Hypothalamus (tissue), 51 donors: ENCODE measurements at regions not wholly inside any gene's neighbourhood (a gene's known extent, or its start where the extent isn't known, plus 50 kb on each side); places are given as distances from the start of the nearest gene placed in this dataset.
"Not testable (repeated sequence)": the region's sequence is repeated elsewhere in the genome, so short reads cannot be mapped to it uniquely, and the experiment has no call there.

ENCODE experiments used
- DNase-seq, 51 donors: peaks; one replicate each; lab custom pipeline; 2025; lab: John Stamatoyannopoulos, UW

GRCh38 chr2:174697255-174697654 is 67.0 kb downstream of the CHRNA1 start:
- DNase-seq, result peak in 36 of 51 donors; percentile 5 to 73 (median 36)

GRCh38 chr2:174694920-174695319 is 69.4 kb downstream of the CHRNA1 start:
- DNase-seq, result no peak

- DNase-seq, result no peak
These were observed 69.9 kb downstream of the CHRNA1 start for GRCh38 chr2:174694196-174694878.

GRCh38 chr2:174693344-174693743 is 70.9 kb downstream of the CHRNA1 start:
- no peak for DNase-seq

- DNase-seq, result peak in 34 of 51 donors; percentile 8 to 85 (median 61)
These were observed 71.9 kb downstream of the CHRNA1 start for GRCh38 chr2:174692256-174692919.

- no peak for DNase-seq
These were observed 73.0 kb downstream of the CHRNA1 start for GRCh38 chr2:174691201-174691779.

GRCh38 chr2:174690026-174690425 is 74.2 kb downstream of the CHRNA1 start:
- DNase-seq, result no peak

GRCh38 chr2:174688079-174688478 is 76.2 kb downstream of the CHRNA1 start:
- no peak for DNase-seq

- DNase-seq, result no peak
These were observed 77.8 kb downstream of the CHRNA1 start for GRCh38 chr2:174686430-174686829.

- peak in 5 of 51 donors; percentile 26 to 60 (median 32) for DNase-seq
These were observed 80.9 kb downstream of the CHRNA1 start for GRCh38 chr2:174683392-174683759.

GRCh38 chr2:174682578-174683391 is 81.5 kb downstream of the CHRNA1 start:
- DNase-seq, result peak in 49 of 51 donors; percentile 14 to 84 (median 58)

GRCh38 chr2:174682007-174682577 is 82.2 kb downstream of the CHRNA1 start:
- peak in 20 of 51 donors; percentile 19 to 79 (median 52) for DNase-seq

- DNase-seq, result peak in 4 of 51 donors; percentile 26 to 56 (median 38)
These were observed 82.9 kb downstream of the CHRNA1 start for GRCh38 chr2:174681099-174682006.

- no peak for DNase-seq
These were observed 82.6 kb upstream of the WIPF1 start for GRCh38 chr2:174680221-174680620.

GRCh38 chr2:174678395-174678794 is 80.8 kb upstream of the WIPF1 start:
- no peak for DNase-seq

GRCh38 chr2:174675615-174676014 is 78.0 kb upstream of the WIPF1 start:
- no peak for DNase-seq

GRCh38 chr2:174673876-174674275 is 76.3 kb upstream of the WIPF1 start:
- DNase-seq, result no peak

GRCh38 chr2:174673440-174673839 is 75.8 kb upstream of the WIPF1 start:
- DNase-seq, result peak in 2 of 51 donors; percentile 13 to 16

GRCh38 chr2:174671532-174671931 is 73.9 kb upstream of the WIPF1 start:
- DNase-seq, result not testable (repeated sequence)
